Cardiac fibroblast (primary cell): ENCODE measurements at regions not wholly inside any gene's neighbourhood (a gene's known extent, or its start where the extent isn't known, plus 50 kb on each side); places are given as distances from the start of the nearest gene placed in this dataset.

Experiments
- DNase-seq, 2 donors: peaks; one replicate each; pipeline versions ENCODE4 v3.0.0 to v3.0.0-alpha.2; 2010; ENCODE audit warnings: low read depth in 2 of 2
- H3K4me3 ChIP-seq, 2 donors: replicated peaks in 1 of 2; 1 replicate in 1 of 2; 2 replicates in 1 of 2; pipeline ENCODE4 v1.5.1; 2011; ENCODE audit warnings: low read depth in 2 of 2, low read length in 2 of 2, mild to moderate bottlenecking in 2 of 2, moderate library complexity in 1 of 2
- TF ChIP-seq, protein P1 (sequence below): IDR thresholded peaks from one replicate; pipeline ENCODE4 v1.5.1; 2011; ENCODE audit warnings: low read depth, mild to moderate bottlenecking, low read length, inconsistent platforms

DNA sequence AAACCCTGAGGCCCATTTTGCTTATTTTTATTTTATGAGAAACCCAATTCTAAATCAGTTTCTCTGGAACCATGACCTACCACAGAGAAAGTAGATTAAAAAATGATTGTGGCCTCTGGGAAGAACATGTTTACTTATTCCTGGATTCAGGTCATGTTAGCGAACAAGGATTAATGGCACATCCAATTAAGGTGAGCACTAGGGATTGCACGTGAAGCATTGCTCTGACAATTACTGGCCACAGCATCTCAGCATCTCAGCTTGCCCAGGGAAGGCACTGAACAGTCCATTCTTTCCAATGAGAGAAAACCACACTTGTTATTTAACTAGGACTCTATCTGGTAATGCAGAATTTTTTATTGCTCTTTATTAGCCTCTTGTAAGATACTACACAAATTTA is 119.8 kb downstream of the ZNF330 start:
- no peak overlapping the region for H3K4me3 ChIP-seq
- no peak for DNase-seq
- TF ChIP-seq, protein P1, sequence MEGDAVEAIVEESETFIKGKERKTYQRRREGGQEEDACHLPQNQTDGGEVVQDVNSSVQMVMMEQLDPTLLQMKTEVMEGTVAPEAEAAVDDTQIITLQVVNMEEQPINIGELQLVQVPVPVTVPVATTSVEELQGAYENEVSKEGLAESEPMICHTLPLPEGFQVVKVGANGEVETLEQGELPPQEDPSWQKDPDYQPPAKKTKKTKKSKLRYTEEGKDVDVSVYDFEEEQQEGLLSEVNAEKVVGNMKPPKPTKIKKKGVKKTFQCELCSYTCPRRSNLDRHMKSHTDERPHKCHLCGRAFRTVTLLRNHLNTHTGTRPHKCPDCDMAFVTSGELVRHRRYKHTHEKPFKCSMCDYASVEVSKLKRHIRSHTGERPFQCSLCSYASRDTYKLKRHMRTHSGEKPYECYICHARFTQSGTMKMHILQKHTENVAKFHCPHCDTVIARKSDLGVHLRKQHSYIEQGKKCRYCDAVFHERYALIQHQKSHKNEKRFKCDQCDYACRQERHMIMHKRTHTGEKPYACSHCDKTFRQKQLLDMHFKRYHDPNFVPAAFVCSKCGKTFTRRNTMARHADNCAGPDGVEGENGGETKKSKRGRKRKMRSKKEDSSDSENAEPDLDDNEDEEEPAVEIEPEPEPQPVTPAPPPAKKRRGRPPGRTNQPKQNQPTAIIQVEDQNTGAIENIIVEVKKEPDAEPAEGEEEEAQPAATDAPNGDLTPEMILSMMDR = no peak

DNA sequence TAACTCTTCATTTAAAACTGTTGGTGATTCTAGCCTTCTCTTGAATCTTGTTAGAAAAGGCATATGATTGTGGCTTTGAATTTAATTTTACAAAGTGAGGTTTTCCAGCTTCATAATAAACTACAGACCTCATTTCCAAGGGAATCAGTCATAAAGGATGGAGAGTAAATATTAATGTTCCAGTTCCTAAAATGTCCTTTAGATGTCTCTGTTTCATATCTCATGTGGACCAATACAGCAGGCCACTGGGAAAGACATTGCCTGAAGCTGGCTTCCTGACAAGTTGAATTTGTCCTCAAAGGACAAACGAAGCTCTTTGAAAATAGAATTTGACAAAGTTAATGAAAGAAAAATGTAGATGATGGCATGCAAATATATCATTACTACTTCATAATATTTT is 125.4 kb downstream of the ZNF330 start:
- peak; percentile 80 to 82 for DNase-seq
- TF ChIP-seq, protein P1 = peak; percentile 47
- H3K4me3 ChIP-seq = no peak overlapping the region

DNA sequence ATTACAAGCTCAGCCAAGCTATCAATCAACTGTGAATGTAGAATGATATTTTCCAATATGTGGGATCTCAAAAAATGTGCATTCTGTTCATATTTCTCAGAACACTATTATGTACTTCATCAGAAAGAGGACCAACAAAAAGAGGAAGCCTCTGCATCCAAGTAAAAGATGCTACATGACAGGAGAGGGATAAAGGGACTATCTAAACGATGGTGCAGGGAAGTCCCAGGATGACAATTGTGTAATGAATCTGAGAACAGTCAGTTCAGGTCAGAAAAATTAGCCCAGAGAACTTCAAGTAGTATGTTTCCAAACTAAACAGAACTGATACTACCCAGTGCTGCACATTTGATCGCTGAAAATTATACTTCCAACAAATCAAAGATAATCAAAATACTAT is 127.0 kb downstream of the ZNF330 start:
- TF ChIP-seq, protein P1 = no peak
- DNase-seq = peak in 1 of 2 donors; percentile 14
- H3K4me3 ChIP-seq = no peak overlapping the region

DNA sequence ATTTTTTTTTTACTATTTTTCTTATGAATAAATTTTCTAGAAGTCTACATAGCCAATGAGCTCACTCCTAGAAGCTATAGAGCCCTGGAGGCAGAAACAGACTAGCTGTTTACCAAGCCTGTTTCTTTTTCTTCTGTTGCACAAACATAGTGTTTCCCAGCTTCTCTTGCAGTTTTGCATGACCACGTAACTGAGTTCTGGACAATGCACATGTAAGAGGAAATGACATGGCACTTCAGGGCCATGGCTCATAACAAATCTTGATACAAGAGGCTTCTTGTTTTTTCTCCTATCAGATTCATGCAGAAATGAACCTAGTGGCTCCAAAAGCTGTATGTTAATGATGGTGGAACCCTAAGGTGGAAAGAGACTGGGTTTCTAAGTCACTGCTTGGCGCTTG is 127.4 kb downstream of the ZNF330 start:
- H3K4me3 ChIP-seq = no peak overlapping the region
- peak; percentile 59 to 87 for DNase-seq
- TF ChIP-seq, protein P1 = no peak

DNA sequence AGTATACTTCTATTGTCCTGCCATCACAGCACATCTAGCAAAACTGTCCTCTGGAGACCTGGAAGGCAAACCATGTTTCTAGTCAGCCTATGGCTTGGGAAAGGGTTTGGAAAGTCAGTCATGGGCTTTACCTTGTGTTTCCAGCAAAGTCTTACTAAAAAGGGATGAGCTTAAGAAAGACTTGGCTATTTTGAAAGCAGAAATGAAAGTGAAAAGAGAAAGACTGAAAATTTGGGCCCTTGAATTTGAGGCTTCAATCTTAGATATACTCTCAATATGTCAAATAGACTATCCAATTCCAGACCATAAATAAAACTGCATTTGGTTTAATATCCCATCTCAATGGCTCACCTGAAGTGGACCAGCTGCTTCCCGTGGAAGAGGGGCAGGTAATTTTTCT is 127.9 kb downstream of the ZNF330 start:
- TF ChIP-seq, protein P1 = no peak

DNA sequence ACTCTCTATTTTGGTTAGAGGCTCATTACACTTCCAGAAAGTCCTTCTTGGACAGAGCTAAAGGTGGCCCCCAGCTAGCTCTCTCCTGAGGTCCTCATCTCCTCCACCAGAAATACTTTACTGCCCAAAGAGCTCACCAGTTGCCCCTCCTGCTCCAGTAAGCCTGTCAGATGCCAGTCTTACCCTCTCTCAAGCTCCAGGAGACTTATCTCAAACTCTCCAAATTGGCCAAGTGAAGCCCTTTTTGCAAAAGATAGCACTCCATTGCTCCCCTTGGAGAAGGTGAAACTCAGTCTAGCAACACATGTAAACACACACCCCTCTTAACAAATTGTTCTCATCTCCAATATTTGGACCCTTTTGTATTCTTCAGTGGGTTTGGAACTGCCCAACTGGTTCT is 128.5 kb downstream of the ZNF330 start:
- TF ChIP-seq, protein P1 = no peak
- H3K4me3 ChIP-seq = no peak overlapping the region
- no peak for DNase-seq

More for the DNA sequence above, 127.9 kb downstream of the ZNF330 start:
- H3K4me3 ChIP-seq = no peak overlapping the region
- DNase-seq = no peak
